OCI-LY7 (cell line): ENCODE measurements at regions not wholly inside any gene's neighbourhood (a gene's known extent, or its start where the extent isn't known, plus 50 kb on each side); places are given as distances from the start of the nearest gene placed in this dataset. TPM values are rescaled to one million over a fixed set of nuclear protein-coding genes. Genes with fewer than 3 reads are reported as not detected.

Experiments
- BruUV-seq: library from RNA; stranded (reverse); fragments of 400-500 nt; replicated peaks from 2 replicates; lab custom pipeline; 2021; lab: Mats Ljungman, UMichigan
- CTCF ChIA-PET: fragments of 300-600 bp; sonication (Branson Sonifier 250); formaldehyde crosslinking; loops from one replicate; lab custom pipeline; 2022; ENCODE audit warnings: antibody characterized with exemption; ENCODE audit not compliant: unreplicated experiment; lab: Charles Lee
- POLR2A ChIA-PET: fragments of 300-600 bp; sonication (Branson Sonifier 250); formaldehyde crosslinking; loops from one replicate; lab custom pipeline; 2022; ENCODE audit warnings: antibody characterized with exemption; lab: Charles Lee
- DNase-seq: peaks from one replicate; pipeline ENCODE4 v3.0.0-alpha.2; 2015; ENCODE audit warnings: low spot score
- H2AFZ ChIP-seq: fragments of 200-600 bp; sonication (generic), shearing (Covaris generic); 2 replicates; pipeline ENCODE4 v1.6.1; 2014; ENCODE audit warnings: mild to moderate bottlenecking, antibody characterized with exemption, low read length, moderate library complexity
- H3K27ac ChIP-seq: fragments of 200-600 bp; sonication (generic); 2 replicates; pipeline ENCODE4 v1.5.1; 2014; ENCODE audit warnings: mixed run types, low read depth, mild to moderate bottlenecking, moderate library complexity, low read length, inconsistent platforms; ENCODE audit not compliant: poor library complexity, severe bottlenecking
- H3K36me3 ChIP-seq: fragments of 200-600 bp; sonication (generic); 2 replicates; pipeline ENCODE4 v1.6.1; 2014; ENCODE audit warnings: mild to moderate bottlenecking, antibody characterized with exemption, low read length, moderate library complexity, mixed read lengths; ENCODE audit not compliant: insufficient read depth
- H3K4me1 ChIP-seq: fragments of 200-600 bp; sonication (generic); 2 replicates; pipeline ENCODE4 v1.5.1; 2014; ENCODE audit warnings: mild to moderate bottlenecking, low read length; ENCODE audit not compliant: insufficient read depth, poor library complexity, severe bottlenecking
- H3K4me2 ChIP-seq: fragments of 200-600 bp; sonication (generic); 2 replicates; pipeline ENCODE4 v1.6.1; 2014; ENCODE audit warnings: mild to moderate bottlenecking, low read length
- H3K4me3 ChIP-seq: fragments of 200-600 bp; sonication (generic); 2 replicates; pipeline ENCODE4 v1.5.1; 2014; ENCODE audit warnings: mild to moderate bottlenecking, low read depth, low read length; ENCODE audit not compliant: poor library complexity, severe bottlenecking
- H3K79me2 ChIP-seq: fragments of 200-600 bp; sonication (generic); 2 replicates; pipeline ENCODE4 v1.6.1; 2016; ENCODE audit warnings: low read depth, mild to moderate bottlenecking, low read length, moderate library complexity, mixed read lengths; ENCODE audit not compliant: insufficient read depth
- H3K9me2 ChIP-seq: fragments of 200-600 bp; sonication (generic); 2 replicates; pipeline ENCODE4 v1.6.1; 2016; ENCODE audit warnings: mild to moderate bottlenecking, low read length, mixed read lengths; ENCODE audit not compliant: insufficient read depth
- H3K9me3 ChIP-seq: fragments of 200-600 bp; sonication (generic); 2 replicates; pipeline ENCODE4 v1.6.1; 2014; ENCODE audit warnings: mild to moderate bottlenecking, mixed run types, low read length, mixed read lengths
- H4K20me1 ChIP-seq: fragments of 200-600 bp; sonication (generic); 2 replicates; pipeline ENCODE4 v1.6.1; 2014; ENCODE audit warnings: mild to moderate bottlenecking, antibody characterized with exemption, low read length, moderate library complexity, mixed read lengths; ENCODE audit not compliant: insufficient read depth
- CTCF ChIP-seq: fragments of 200-600 bp; sonication (generic); conservative IDR thresholded peaks from 2 replicates; pipeline ENCODE4 v1.5.1; 2014; ENCODE audit warnings: mild to moderate bottlenecking, antibody characterized with exemption, low read length, moderate library complexity, mixed read lengths
- EZH2phosphoT487 ChIP-seq: fragments of 200-600 bp; sonication (generic); IDR thresholded peaks from 2 replicates; pipeline ENCODE4 v1.6.1; 2018; ENCODE audit warnings: low read depth, borderline replicate concordance, mild to moderate bottlenecking, mixed run types, antibody characterized with exemption, low read length, moderate library complexity, mixed read lengths
- intact Hi-C: fragments of 100-400 bp; cut with micrococcal nuclease; formaldehyde crosslinking; loops from one replicate; pipeline ENCODE4 v1.10.0; 2022; ENCODE audit not compliant: unreplicated experiment
- small RNA-seq: library from RNA; depleted of rRNA; stranded (forward); fragments of <200 nt; gene quantifications from one replicate; pipeline ENCODE3, GENCODE V24; 2014

DNA sequence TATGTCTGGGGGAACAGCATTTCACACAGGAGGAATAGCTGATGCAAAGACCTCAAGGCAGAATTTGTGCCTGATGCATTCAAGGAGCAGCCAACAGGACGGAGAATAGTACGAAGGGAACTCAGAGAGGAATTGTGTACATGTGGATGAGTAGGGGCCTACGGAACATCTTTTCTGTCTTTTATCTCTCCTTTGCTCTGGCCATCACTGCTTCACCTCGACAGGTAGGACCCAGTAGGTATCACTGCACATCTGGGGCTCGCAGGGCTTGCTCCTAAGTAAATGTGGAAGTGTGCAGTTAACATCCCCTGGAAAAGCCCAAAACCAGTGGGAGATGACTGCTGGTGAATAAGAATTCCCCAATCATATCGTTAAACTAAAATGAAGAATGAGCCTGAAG lies 56.4 kb upstream of the POU1F1 start:
- ChIA-PET POLR2A (no interaction called here), CTCF (no interaction called here)
- no peaks in the 10 kb centered on the region for H3K9me2 ChIP-seq
- H4K20me1 ChIP-seq: no peaks in the 10 kb centered on the region
- TF ChIP-seq EZH2phosphoT487: no peak
- TF ChIP-seq CTCF: no peak
- H3K9me3 ChIP-seq: no peaks in the 10 kb centered on the region
- no peak overlapping the region for H3K4me2 ChIP-seq
- no peak overlapping the region for H3K27ac ChIP-seq
- DNase-seq: no peak
- H2AFZ ChIP-seq: no peak overlapping the region
- intact Hi-C loops: no loop called here
- no peaks in the 10 kb centered on the region for H3K36me3 ChIP-seq
- H3K79me2 ChIP-seq: no peaks in the 10 kb centered on the region
- H3K4me1 ChIP-seq: no peaks in the 10 kb centered on the region
- no peak overlapping the region for H3K4me3 ChIP-seq
- BruUV-seq: no TSS peak

- Histone ChIP-seq H2AFZ (no peak overlapping the region), H3K4me1 (no peaks in the 10 kb centered on the region), H3K4me3 (no peak overlapping the region), H3K79me2 (no peaks in the 10 kb centered on the region), H3K27ac (no peak overlapping the region), H3K36me3 (no peaks in the 10 kb centered on the region), H4K20me1 (no peaks in the 10 kb centered on the region), H3K9me3 (no peaks in the 10 kb centered on the region), H3K9me2 (no peaks in the 10 kb centered on the region), H3K4me2 (no peak overlapping the region)
- intact Hi-C loops: no loop called here
- ChIA-PET CTCF (no interaction called here), POLR2A (no interaction called here)
- TF ChIP-seq CTCF (no peak), EZH2phosphoT487 (no peak)
- no peak for DNase-seq
- no TSS peak for BruUV-seq
Observed at GRCh38 chr3:87329065-87329464, 52.7 kb upstream of the POU1F1 start.

Small RNAs in the stretch of these regions (small RNA-seq; reads per million reads assigned to genes)
- gene RNU6-873P (not detected), gene RNU6ATAC6P (not detected)
